IMR-90 (cell line): ENCODE measurements at regions not wholly inside any gene's neighbourhood (a gene's known extent, or its start where the extent isn't known, plus 50 kb on each side); places are given as distances from the start of the nearest gene placed in this dataset.

ENCODE experiments used
- MXI1 ChIP-seq: IDR thresholded peaks from 2 replicates; pipeline ENCODE4 v1.6.1; 2012; ENCODE audit warnings: low read depth, mild to moderate bottlenecking, low read length, moderate library complexity, borderline replicate concordance
- TF ChIP-seq, protein P1 (sequence below): conservative IDR thresholded peaks from 2 replicates; pipeline ENCODE4 v1.5.1; 2012; ENCODE audit warnings: mild to moderate bottlenecking, low read depth, low read length, improper control_type of control experiment

DNA sequence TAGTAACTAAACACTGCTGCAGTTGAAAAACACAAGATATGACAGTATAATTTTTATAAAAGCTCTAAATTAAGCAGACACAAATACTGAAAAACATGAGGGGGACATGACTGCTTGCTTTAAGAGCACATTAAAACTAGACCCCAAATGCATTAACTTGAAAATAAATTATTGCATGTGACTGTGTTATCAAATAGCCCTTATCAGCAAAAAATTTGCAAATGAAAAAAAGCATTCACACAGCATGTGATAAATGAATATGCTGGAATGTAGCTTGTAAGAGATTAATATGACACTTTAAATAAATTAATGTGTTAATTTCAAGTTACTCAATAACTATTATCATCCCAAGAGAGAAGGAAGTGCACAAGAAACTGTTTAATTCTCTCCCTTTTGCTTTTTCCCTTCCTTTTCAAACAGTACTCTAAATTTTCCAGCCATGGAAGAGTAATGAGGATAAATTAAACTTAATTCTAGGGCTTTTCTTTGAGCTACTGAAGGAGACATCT, 1422.1 kb upstream of the FLRT2 start:
- TF ChIP-seq, protein P1, sequence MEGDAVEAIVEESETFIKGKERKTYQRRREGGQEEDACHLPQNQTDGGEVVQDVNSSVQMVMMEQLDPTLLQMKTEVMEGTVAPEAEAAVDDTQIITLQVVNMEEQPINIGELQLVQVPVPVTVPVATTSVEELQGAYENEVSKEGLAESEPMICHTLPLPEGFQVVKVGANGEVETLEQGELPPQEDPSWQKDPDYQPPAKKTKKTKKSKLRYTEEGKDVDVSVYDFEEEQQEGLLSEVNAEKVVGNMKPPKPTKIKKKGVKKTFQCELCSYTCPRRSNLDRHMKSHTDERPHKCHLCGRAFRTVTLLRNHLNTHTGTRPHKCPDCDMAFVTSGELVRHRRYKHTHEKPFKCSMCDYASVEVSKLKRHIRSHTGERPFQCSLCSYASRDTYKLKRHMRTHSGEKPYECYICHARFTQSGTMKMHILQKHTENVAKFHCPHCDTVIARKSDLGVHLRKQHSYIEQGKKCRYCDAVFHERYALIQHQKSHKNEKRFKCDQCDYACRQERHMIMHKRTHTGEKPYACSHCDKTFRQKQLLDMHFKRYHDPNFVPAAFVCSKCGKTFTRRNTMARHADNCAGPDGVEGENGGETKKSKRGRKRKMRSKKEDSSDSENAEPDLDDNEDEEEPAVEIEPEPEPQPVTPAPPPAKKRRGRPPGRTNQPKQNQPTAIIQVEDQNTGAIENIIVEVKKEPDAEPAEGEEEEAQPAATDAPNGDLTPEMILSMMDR: no peak
- TF ChIP-seq MXI1: no peak
